Embryonic facial prominence (tissue), 1 donor: ENCODE measurements at regions not wholly inside any gene's neighbourhood (a gene's known extent, or its start where the extent isn't known, plus 50 kb on each side); places are given as distances from the start of the nearest gene placed in this dataset.

Experiments used
- DNase-seq: peaks from one replicate; pipeline ENCODE4 v3.0.0-alpha.2; 2016; ENCODE audit errors: extremely low spot score

DNA sequence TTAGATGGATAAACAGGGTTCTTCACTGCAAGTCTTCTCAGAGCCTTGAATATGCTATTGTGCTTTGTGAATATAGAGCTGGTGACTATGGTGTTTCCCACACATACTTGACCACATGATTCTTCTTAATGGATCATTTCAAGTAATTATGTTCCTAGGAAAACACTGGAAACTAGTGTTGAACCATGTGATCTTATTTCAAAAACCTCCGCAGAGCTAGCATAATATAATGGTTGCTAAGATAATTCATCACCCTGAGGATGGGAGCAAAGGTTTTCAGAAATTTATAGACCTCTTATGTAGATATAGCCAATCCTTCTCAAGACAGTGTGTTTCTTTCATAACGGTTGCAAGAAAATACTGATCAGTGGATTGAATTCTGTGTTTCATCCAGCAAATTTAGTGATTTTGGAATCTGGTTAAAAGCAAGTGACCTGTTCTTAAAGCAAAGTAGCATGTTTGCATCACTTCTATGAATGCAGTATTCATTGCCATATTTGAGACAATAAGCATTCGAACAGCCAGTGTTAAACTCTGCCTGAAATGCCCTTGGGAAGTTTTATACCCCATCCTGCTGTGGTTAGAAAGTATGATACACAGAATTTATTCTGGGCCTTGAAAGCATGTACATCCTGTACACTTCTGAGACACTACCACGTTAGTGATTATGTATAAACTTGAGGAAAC lies 341.0 kb upstream of the E2F7 start:
- no peak for DNase-seq

DNA sequence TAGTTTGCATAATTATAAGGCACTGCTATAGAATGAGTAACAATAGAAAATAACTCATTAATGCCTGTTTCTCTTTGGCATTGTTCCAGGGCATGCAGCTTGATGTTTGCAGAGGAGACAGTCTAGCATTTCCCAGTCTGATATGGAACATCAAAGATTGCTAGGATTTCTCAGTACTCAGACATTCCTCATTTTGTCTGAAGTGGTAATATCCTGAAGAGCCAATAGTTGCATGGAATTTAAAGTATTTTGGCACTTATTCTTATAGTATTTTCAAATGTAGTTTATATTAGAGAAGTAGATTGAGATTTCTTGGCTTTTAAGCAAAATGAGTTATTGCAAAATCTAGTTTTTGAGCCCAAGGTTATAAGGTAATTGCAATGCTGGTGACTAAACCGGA lies 337.3 kb upstream of the E2F7 start:
- DNase-seq: no peak

DNA sequence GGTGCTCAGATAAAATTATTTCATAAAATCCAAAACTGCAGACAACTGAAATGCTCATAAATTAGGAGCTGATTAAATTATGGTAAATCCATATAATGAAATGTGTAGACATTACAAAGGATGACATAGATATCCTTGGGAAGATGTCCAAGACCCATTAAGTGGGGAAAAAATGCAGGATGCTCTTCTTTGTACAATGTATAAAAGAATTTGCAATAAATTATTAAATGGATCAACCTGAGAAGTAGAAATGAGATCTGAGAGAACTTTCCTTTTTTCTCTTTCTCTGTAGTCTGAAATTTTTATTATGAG lies 336.4 kb upstream of the E2F7 start:
- no peak for DNase-seq

DNA sequence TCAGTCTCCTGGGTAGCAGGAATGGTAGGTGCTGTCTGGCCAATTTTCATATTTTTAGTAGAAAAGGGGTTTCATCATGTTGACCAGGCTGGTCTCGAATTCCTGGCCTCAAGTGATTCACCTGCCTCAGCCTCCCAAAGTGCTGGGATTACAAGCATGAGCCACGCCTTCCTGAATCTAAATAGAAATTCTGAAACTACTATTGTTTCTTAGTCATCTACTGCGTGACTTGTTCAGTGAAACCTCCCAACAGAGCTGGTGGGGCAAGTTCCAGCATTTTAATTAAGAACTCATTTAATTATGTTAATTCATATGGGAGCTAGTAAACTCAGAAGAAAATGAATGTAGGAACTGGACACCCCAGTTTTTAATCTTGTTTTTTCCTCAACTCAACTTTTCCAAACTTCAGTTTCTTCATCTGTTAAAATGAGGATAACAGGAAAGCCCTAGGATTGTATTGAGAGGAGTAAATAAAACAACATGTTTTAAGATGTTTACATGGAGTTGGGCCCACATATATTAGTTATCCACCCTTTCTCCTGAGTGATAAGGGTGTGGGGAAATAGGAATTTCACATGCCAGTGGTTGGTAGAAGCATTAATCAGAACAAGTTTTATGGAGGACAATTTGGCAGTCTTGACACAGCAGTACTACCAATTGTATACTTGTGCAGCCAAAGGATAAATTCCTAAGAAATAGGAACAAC lies 335.8 kb upstream of the E2F7 start:
- no peak for DNase-seq

DNA sequence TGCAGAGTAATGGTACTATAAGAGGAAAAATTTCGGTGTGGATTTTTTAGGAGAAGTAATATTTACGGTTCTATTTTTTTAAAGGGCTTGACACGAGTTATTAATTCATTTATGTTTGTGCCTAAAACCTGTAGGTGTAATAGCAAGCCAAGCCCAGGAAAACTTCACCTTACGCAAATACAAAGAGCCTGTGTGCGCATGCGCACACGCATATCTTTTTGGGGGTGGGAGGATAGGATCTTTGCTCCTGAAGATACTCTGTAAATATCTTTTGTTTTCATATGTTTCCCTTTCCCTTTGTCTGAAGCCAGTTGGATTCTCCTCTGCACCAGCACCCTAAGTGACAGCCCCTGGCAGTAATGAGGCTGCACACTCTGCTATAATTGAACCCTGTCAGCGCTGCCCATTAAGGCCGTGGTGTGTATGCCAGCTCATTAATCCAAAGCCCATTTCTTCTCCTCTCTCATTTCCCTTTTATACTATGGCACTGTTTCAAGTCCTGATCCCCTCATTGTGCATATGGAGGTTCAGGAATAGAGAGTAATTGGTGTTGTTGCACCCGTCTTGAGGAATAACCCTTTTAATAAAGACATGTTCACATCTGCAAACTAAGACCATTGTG lies 327.2 kb upstream of the E2F7 start:
- DNase-seq: no peak

DNA sequence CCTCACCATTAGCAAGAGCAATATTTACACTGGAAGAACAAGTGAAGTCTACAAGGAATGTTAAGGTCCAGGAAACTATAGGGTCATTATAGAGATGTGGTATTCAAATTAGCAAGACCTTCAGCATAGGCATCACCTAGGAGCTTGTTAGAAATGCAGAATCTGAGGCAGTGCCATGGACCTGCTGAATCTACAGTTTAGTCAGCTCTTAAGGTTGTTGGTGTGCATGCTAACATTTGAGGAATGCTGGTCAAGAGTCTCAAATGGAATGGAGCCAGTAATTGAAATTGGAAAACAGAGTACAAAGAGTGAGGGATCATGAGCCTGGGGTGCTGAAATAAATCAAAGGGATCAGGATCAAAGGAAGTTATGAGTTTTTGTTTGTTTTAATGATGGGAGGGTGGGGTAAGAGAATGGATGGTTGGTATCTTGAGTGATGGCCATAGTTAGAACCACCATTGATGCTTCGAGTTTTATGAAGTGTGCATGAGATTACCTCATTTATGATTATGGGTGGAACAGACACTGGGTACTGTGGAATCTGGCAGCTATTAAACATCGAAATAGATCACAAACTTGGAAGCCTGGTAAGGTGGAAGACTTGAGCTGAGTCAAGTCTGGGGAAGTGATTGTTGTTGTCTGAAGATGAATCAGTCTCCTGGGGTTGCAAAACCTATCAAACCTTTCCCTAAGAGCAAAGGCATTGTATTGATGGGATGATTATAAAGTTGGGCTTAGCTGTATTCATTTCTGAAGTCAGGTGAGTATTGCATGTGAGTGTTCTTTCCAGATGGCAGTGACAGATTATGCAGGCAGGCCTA lies 323.3 kb upstream of the E2F7 start:
- DNase-seq: no peak

DNA sequence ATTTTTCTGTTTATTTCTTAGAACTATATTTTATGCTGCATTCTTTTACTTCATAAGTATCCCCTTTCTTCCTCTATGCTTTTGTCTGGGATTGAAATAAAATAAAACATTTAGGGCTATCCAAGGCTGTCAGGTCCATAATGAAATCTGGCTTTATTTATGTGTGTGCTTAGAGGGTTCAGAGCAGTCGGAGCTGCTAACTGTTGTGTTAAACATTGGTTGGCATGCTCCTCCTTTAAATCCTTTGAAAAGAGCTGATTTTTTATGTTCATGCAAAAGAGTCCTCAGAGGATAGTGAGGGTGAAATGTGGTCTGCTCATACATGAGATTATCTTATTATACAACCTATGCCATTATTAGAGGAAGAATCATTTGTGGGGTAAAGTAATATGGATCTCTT lies 322.3 kb upstream of the E2F7 start:
- DNase-seq: no peak

DNA sequence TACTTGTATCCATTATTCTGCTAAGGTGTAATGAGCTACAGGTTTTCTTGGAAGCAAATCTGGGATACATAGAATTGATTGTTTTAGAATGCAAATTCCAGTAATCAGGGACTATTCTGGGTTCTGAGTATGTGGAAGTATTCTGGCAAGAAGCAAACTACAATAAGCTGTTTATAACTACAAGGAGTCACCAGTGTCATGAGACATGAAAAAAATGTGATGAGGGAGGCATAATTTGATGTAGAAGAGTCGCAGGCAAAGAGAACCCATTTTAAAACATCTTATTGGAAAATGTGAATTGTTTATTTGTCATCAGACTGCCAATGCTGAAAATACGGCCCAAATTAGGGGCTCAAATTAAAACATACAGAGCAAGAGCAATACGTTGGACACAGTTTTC lies 321.8 kb upstream of the E2F7 start:
- DNase-seq: no peak

DNA sequence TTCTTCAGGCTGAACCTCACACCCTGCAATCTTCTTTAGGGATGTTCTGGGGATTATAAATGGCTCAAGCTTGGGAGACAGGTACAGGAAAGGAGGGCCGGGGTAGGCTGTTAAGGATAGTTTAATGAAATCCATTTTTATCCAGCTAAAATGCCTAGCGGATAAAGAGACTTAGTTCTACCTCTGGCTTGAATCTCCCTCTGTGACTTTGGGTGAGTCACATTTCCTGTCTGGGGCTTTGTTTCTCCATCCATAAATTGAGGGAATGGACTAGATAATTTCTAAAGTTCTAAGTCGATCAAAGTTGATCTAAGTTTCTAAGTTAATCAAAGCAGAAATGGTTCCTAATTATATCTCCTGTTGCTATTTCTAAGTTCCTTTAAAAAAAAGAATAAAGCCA lies 319.6 kb upstream of the E2F7 start:
- no peak for DNase-seq

DNA sequence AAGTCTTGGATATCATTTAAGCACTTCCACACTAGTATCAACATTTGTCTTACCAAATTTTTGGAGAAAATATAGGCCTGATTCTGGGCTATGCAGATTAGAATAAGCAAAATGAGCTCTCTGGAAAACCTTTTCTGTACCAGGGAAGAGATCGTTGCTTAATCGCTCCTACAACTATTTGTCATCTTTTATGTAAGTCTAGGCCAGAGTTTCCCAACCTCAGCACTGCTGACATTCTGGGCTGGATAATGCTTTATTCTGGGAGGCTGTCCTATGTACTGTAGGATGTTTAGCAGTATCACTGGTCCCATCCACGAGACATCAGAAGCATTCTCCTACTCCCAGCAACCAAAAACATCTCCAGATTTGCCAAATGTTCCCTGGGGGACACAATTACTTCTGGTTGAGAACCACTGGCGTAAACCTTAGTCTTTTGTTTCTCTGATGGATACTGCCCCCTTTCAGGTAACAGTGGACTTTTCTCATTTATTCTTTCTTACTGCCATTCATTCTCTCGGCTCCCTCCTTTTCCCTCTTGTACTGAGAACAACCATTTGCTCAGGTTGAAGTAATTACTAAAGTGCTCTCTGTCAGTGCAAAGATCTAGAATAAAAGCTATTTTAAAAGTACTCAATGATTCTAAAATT lies 316.9 kb upstream of the E2F7 start:
- no peak for DNase-seq

DNA sequence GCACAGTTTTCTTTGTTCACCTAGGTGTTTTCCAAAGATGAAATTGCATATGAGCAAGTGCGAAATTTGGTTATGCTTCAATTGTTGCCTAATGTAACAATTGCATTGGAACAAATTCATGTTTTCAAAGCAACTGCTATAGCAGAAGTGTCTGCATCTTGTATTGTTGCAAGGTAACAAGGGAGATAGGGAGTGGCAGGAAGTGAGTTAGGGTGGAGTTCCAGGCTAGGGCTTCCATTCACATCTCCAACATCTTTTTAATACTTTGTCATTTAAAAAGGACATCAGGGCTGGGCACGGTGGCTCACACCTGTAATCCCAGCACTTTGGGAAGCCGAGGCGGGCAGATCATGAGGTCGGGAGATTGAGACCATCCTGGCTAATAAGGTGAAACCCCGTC lies 312.3 kb upstream of the E2F7 start:
- no peak for DNase-seq

DNA sequence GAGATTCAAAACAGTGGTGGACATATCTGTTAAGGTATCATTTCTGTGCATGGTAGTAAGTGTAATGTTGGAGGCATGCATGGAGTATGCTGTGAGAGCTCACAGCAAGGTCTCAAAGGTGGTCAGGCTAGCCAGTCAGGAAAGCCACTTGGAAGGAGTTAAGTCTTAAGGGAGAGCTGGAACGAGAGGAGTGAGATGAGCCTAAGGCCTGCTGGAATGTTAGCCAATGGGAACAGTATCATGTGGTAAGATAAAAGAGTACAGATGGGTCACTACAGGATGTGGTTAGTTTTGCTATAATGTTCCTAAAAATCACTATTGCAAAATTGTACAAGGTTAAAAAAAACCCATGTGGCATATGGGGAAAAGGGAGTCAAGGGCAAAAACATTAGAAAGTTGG lies 311.7 kb upstream of the E2F7 start:
- no peak for DNase-seq

DNA sequence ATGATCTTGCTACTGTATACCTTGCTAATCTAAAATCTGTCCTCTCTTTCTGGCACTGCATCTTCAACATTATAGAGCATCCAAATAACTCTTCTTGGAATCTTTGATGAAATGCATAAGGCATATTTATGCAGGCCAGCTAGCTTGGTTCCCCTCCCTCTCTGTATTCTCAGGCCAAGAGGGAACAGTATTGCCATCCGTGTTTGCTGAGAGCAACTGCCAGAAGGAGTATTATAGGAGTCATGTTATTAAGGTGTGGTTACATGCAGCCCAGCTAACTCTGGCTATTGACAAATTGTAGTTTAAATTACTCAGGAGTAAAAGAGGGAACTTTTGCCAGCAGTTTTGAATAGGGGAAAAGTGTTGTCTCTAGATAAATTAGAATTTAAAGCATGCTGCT lies 309.3 kb upstream of the E2F7 start:
- DNase-seq: no peak

DNA sequence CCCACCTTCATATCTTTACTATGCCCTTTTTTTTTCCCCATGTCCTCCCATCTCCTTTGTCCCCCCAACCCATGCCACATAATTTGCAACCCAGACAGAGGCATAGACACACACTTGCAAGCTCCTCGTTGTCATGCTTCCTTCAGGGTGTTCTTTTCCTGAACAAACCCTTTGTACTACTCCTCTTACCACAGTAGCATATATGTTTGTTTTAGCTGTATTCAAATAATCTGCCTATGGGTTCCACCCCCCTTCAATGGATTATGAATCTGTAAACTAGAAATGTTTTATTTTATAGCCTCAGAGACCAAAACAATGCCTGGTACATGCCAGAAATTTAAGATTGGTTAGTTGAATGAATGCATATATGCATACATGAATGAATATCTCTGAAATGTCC lies 307.1 kb upstream of the E2F7 start:
- no peak for DNase-seq

DNA sequence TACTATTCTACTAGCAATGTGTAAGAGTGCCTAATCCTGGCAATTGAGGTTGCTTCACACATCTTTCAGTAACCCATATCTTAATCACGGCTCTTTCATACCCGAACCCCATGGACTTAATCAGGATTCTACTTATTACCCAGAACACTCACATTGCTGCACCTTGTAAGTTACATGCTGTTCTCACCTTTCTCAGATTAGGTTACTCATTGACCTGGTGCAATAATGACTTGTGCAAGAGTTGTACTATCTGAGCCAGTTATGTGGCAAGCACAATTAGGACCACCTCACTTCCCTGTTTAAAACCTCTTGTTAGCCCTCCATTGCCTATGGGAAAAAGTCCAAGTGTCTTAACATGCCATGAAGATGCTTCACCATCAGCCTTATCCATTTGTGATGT lies 306.7 kb upstream of the E2F7 start:
- no peak for DNase-seq

DNA sequence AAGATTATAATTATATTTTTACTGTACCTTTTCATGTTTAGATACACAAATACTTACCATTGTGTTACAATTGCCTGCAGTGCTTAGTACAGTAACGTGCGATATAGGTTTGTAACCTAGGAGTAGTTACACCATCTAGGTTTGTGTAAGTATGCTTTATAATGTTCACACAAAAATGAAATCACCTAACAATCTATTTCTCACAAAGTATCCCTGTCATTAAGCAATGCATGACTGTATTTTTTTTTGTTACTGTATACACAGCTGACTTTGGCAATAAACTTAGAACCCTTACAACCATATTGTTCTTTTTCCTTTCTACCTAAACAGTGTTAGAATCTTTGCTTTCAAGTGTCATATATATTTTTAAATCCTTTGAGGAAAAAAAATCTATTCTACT lies 303.0 kb upstream of the E2F7 start:
- no peak for DNase-seq

DNA sequence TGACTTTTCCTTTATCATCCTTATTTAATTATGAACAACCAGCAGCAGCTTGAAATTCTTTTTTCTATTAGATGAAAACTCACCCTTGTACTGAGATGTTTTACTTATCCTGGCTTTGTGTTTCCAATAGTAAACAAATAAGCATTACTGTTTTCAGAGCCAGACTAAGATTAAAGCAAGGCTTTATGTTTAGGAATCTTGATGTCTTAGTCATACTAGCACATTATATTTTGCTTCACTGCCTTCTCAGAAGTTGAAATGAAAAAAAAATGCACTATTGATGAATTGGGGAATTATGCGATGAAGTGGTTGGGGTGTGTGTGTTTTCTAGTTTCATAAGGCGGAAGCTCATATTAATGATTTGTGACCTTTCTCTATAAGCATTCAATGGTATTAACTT lies 301.2 kb upstream of the E2F7 start:
- DNase-seq: no peak

DNA sequence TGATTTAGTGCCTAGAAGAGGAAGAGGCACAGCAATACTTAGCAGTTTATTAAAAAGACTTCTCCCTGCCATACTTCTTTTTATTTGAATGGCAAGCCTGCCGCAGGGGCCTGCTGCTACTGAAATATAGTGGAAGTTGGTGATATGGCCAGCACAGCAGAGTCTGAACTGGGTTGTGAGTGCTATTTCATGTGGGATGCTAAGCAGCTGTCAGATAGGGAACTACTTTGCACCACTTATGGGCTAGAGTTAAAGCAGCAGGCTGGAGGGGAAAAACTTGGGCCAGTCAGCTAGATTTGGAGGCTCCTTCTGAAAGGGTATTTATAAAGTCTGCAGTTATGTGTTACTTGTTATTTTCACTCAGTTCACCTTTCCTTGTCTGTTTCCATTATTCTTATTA lies 299.0 kb upstream of the E2F7 start:
- no peak for DNase-seq

DNA sequence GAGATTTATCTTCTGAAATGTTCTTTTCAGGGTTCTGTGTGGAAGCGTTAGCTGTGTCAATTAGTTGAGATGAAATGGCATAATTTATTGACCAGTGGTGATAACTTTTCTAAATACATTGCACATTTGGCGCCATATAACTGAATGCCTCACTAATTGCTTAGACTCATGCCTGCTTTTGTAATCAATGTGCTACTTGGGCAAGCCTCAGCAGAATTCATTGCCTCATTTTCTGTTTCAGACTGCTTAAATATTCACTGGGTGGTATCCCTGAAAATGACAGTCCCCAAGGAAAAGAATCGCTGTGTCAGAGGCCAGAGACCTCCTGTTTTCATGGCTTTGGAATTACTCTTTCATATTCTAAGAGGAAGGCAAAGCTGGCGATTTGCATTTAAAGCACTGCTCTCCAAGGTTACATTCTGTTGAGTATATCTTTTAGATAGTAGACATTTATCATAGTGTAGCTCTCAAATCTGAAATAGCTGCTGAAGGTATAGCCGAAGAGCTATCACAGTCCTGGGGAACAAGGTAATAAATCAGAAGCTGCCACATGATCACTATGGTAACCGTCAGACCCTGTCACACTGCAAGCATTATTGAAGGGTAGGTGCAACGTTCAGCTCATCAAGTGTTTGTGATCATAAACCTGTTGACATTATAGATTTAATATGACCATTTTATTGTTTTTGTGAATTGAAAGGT lies 297.3 kb upstream of the E2F7 start:
- no peak for DNase-seq

DNA sequence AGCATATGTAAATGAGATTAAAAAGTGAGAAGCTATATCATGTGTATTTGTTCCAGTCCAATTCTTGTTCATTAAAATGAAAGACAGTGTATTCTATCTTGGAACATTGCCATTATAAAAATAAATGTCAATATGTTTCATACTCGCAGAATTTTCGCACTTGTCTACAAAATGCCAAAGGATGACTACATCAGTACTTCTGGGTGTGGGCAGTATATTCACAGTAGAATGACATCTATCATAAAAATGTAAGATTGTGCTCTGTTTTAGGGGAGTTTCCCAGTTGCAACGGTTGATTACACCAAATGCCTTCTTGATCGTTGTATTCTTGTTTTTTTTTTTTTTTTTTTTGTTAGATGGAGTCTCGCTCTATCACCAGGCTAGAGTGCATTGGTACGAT lies 292.3 kb upstream of the E2F7 start:
- no peak for DNase-seq

DNA sequence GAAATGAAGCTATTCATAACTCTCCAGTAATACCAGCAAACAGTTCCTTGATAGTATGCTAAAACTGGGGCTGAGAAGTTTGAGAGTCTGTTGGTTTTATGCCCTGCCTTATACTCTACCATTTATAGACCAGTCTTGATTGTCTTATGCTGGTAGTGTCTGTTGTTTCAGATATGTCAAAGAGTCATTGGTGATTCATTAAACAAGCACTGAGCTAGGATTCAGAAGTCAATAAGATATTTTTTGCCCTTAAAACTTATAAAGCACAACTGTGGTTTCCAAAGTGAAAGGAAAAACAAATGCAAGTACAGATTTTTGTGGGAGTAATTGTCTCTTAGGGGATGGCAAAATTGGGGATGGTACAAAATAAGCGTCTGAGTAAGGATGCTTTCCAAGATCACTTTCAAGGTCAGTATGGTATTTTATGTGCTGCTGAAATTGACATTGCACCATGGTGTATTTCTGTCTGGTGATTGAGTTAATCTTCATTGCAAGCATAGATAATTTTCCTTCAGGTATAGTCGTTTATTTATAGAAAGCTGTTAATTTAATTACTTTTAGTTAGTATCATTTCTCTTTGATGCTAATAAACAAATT lies 289.5 kb upstream of the E2F7 start:
- no peak for DNase-seq
